ENCODE measurements at regions not wholly inside any gene's neighbourhood (a gene's known extent, or its start where the extent isn't known, plus 50 kb on each side); places are given as distances from the start of the nearest gene placed in this dataset.

- no peak for TF ChIP-seq TEAD4 (IDR thresholded peaks at IDR 0.05)
- TF ChIP-seq ZBTB7A (IDR thresholded peaks at IDR 0.05; ENCODE audit: low read depth) = no peak
- TF ChIP-seq TCF12 (IDR thresholded peaks at IDR 0.05; ENCODE audit: low read depth) = no peak
- TF ChIP-seq RAD21 (IDR thresholded peaks at IDR 0.05; ENCODE audit: low read depth) = no peak
Measured at GRCh38 chr4:30454504-30454903, 265.7 kb upstream of the PCDH7 start.

GRCh38 chr4:30456716-30457115 lies 263.5 kb upstream of the PCDH7 start:
- no peak for TF ChIP-seq CEBPB (IDR thresholded peaks at IDR 0.05)
- TF ChIP-seq USF1 (IDR thresholded peaks at IDR 0.05) = no peak
- TF ChIP-seq TEAD4 (IDR thresholded peaks at IDR 0.05) = no peak

- TF ChIP-seq CEBPB (IDR thresholded peaks at IDR 0.05) (no peak), NFIC (IDR thresholded peaks at IDR 0.05) (no peak)
Measured at GRCh38 chr4:30460818-30461217, 259.4 kb upstream of the PCDH7 start.

GRCh38 chr4:30461218-30461617 lies 259.0 kb upstream of the PCDH7 start:
- TF ChIP-seq, protein P1, sequence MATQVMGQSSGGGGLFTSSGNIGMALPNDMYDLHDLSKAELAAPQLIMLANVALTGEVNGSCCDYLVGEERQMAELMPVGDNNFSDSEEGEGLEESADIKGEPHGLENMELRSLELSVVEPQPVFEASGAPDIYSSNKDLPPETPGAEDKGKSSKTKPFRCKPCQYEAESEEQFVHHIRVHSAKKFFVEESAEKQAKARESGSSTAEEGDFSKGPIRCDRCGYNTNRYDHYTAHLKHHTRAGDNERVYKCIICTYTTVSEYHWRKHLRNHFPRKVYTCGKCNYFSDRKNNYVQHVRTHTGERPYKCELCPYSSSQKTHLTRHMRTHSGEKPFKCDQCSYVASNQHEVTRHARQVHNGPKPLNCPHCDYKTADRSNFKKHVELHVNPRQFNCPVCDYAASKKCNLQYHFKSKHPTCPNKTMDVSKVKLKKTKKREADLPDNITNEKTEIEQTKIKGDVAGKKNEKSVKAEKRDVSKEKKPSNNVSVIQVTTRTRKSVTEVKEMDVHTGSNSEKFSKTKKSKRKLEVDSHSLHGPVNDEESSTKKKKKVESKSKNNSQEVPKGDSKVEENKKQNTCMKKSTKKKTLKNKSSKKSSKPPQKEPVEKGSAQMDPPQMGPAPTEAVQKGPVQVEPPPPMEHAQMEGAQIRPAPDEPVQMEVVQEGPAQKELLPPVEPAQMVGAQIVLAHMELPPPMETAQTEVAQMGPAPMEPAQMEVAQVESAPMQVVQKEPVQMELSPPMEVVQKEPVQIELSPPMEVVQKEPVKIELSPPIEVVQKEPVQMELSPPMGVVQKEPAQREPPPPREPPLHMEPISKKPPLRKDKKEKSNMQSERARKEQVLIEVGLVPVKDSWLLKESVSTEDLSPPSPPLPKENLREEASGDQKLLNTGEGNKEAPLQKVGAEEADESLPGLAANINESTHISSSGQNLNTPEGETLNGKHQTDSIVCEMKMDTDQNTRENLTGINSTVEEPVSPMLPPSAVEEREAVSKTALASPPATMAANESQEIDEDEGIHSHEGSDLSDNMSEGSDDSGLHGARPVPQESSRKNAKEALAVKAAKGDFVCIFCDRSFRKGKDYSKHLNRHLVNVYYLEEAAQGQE (IDR thresholded peaks at IDR 0.05; ENCODE audit: low read depth) = no peak
- TF ChIP-seq EGR1 (IDR thresholded peaks at IDR 0.05) = no peak
- TF ChIP-seq YY1 (IDR thresholded peaks at IDR 0.05; ENCODE audit: low read depth) = no peak

GRCh38 chr4:30462445-30463090 lies 257.6 kb upstream of the PCDH7 start:
- TF ChIP-seq TEAD4 (IDR thresholded peaks at IDR 0.05) = no peak
- no peak for TF ChIP-seq EP300 (IDR thresholded peaks at IDR 0.05; ENCODE audit: borderline replicate concordance)

DNA sequence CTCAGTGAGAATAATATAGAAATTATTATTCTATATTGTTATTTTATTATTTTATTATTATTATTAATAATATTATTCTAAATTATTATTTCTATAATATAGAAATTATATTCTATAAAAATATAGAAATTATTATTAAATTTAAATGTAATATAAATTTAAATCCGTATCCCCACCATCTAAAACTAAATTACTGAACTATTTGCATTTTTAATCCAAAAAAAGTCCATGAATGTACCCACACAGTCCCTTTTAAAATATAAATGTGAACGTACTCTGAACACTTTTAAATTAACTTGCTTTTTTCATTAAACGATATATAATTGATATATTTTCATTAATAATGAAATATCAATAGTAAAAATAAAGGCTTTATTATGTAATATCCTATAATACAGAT lies 248.3 kb upstream of the PCDH7 start:
- no peak for TF ChIP-seq CEBPB (IDR thresholded peaks at IDR 0.05)
- no peak for TF ChIP-seq USF1 (IDR thresholded peaks at IDR 0.05)

GRCh38 chr4:30473225-30473624 lies 246.9 kb upstream of the PCDH7 start:
- TF ChIP-seq EGR1 (IDR thresholded peaks at IDR 0.05) = no peak
- no peak for TF ChIP-seq FOXM1 (IDR thresholded peaks at IDR 0.05; ENCODE audit: borderline replicate concordance, low read depth)
- no peak for TF ChIP-seq YY1 (IDR thresholded peaks at IDR 0.05; ENCODE audit: low read depth)
- no peak for TF ChIP-seq ZBTB7A (IDR thresholded peaks at IDR 0.05; ENCODE audit: low read depth)
- no peak for TF ChIP-seq USF1 (IDR thresholded peaks at IDR 0.05)
- no peak for TF ChIP-seq TEAD4 (IDR thresholded peaks at IDR 0.05)
- TF ChIP-seq CEBPB (IDR thresholded peaks at IDR 0.05) = no peak
- TF ChIP-seq TAF1 (IDR thresholded peaks at IDR 0.05; ENCODE audit: low read depth) = no peak
- TF ChIP-seq, protein P2, sequence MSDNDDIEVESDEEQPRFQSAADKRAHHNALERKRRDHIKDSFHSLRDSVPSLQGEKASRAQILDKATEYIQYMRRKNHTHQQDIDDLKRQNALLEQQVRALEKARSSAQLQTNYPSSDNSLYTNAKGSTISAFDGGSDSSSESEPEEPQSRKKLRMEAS (IDR thresholded peaks at IDR 0.05) = no peak
- TF ChIP-seq TCF12 (IDR thresholded peaks at IDR 0.05; ENCODE audit: low read depth) = no peak
- TF ChIP-seq, protein P1 (IDR thresholded peaks at IDR 0.05; ENCODE audit: low read depth) = no peak
- no peak for TF ChIP-seq RAD21 (IDR thresholded peaks at IDR 0.05; ENCODE audit: low read depth)

DNA sequence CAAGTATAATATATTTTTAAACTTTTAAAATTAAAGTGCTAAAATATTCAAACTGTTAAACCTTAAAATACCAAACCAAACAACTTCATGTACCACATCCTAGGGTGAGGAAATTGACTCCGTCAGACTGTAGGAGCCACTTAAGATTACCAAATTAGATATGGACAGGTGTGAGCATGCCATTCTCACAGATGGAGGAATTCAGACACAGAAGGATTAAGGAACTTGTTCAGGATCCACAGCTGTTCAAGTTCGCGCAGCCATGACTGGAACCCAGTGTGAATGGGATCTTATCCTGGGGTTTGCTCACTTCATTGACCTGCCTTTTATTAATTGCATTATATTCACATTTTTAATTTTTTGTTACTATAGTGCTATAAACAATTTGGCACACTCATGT lies 224.9 kb upstream of the PCDH7 start:
- TF ChIP-seq RAD21 (IDR thresholded peaks at IDR 0.05; ENCODE audit: low read depth) (no peak), CREB1 (IDR thresholded peaks at IDR 0.05; ENCODE audit: low read depth) (no peak), EGR1 (IDR thresholded peaks at IDR 0.05) (no peak), CEBPB (IDR thresholded peaks at IDR 0.05) (no peak), USF1 (IDR thresholded peaks at IDR 0.05) (no peak), YY1 (IDR thresholded peaks at IDR 0.05; ENCODE audit: low read depth) (no peak)

Measured in Ishikawa (cell line).